GM19351 (cell line): ENCODE measurements at regions not wholly inside any gene's neighbourhood (a gene's known extent, or its start where the extent isn't known, plus 50 kb on each side); places are given as distances from the start of the nearest gene placed in this dataset.

ENCODE experiments used
- ATAC-seq: cut with Tn5 transposase; IDR thresholded peaks from one replicate; pipeline ENCODE4 v1.9.1; 2021; ENCODE audit warnings: mild to moderate bottlenecking, moderate library complexity; ENCODE audit not compliant: unreplicated experiment

DNA sequence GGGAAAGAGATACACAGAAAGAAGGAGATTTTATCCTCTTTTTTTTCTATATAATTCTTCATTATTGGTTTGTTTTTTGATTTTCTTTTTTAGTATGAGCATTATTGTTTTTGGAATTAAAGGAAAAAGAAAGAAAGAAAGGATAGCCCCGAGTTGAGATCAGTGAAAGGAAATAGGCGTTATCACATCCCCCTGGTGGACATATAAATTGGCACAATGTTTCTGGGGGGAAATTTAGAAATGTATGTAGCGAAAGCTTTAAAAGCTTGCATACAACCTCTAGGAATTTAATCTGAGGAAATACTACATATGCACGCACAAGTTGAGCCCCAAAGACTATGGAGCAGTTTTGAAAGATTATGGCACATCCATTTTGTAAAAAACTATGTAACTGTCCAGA lies 226.3 kb upstream of the LDB2 start:
- ATAC-seq, result no peak

DNA sequence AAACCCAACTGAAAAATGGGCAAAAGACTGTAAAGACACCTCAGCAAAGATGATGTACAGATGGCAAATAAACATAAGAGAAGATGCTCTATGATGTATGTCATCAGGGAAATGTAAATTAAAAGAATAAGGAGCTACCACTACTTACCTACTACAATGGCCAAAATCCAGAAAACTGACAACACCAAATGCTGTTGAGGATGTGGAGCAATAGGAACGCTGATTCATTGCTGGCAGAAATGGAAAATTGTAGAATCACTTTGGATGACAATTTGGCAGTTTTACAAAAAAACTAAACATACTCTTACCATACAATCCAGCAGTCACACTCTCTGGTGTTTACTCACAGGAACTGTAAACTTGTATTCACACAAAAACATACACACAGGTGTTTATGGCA lies 222.3 kb upstream of the LDB2 start:
- ATAC-seq, result no peak

DNA sequence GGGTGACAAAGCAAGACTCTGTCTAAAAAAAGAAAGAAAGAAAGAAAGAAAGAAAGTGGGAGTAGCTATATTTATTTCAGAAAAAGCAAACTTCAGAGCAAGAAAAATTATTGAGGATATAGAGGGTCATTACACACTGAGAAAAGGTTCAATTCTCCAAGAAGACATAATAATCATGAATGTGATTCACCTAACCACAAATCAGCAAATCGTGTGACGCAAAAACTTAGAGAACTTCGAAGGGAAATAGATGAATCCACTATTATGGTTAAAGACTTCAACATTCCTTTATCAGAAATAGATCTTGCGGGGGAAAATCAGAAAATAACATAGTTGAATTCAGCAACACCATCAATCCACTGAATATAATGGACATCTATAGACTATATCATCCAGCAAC lies 219.3 kb upstream of the LDB2 start:
- no peak for ATAC-seq

DNA sequence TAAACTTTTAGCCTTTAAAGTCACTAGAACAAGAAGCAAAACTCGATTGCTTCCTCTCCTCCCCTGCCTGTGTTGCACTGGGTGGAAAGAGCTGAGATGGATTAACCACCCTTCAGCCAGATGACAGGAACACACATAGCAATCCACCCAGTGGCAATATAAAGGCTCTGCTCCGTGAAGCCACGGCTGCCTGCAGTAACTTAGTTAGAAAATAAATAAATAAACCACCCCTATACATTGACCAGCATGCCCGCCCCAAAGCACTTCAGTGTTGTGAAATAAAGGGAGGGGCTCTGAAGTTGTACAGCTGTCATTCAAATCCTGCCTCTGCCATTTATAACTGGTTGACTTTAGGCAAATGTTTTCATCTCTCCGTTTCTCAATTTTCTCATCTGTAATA lies 217.1 kb upstream of the LDB2 start:
- no peak for ATAC-seq

DNA sequence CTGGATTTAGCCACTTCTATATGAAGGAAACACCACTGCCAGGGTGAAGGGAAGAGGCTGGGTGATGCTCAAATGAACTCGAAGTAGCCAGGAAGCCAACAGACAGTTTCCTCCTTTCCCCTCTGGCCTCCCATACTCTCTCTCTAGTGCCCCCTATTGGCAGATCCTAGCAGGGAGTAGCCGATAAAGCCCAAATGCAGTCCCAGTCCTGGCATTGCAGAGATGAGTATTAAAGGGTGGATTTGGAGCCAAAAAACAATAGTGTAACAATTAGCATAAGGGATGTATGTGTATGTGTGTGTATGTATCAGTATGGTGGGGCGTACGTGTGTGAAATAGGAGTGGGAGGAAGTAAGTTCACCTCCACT lies 213.8 kb upstream of the LDB2 start:
- no peak for ATAC-seq

DNA sequence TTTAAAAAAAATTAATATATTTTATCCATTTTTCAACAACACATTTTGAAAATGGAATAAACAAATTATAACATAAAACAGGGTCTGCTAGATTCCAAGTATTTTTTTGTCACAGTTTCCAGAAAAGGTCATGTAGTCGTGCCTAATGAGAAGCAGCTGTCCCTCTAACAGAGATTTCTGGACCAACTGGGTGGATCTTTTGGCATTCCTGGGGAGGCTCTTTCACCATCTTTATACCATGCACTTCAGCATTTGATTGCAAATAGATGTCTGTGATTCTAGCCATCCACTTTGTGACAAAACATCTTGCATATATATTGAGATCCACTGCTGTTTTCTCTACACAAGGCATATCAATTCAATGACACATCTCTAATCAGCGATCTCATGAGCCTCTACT lies 210.7 kb upstream of the LDB2 start:
- ATAC-seq, result no peak

DNA sequence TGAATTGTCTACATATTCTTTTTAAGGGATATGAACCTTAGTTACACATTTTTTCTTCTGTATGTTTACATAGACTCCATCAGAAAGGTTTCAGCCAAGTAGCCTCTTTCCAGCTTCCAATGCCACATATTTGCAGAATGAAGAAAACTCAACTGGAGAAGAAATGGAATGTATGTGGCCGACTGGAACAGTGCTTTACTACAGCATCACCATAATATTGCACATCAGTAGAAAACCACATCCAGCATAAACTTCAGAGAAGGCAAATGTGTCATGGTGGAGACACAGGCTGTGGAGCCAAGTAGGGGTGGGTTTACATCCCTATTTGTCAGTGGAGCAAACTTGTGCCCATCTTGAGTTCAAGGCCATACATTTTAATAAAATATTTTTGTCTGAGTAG lies 204.8 kb upstream of the LDB2 start:
- ATAC-seq, result no peak

DNA sequence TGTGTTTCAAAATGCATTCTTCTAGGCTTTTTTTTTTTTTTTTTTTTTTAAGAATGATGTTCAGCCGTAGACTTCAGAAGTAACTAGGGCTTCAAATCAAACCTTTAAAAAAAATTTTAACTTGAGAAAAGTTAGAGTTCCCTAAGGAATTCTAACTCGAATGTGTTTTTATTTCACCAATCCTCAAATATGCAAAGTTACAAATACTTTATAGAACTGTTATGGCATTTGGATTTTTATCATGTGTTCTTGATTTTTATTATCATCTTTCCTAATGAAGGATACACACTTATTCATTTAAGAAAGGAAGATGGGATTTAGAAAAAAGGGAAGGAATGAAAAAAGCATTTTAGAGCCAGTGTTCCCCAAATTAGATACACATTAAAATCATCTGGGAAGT lies 200.6 kb upstream of the LDB2 start:
- ATAC-seq, result no peak

DNA sequence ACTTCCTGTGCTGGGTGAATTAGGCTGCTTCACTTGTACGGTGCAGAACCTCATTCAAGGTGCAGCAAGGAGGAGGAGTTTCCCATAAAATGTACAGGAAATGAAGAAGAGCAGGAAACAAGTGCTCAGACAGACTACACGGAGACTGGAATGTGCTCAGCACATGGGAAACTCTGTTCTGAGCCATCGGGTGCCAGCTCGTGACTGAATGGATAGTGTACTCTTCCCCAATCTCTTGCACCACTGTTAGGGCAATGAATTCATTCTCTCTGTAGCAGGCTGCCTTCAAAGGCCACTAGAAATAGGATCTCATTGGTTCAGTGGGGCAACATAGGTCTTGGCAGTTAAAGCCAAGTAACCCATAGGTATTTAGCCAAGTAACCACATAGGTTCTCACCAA lies 200.0 kb upstream of the LDB2 start:
- ATAC-seq, result no peak

DNA sequence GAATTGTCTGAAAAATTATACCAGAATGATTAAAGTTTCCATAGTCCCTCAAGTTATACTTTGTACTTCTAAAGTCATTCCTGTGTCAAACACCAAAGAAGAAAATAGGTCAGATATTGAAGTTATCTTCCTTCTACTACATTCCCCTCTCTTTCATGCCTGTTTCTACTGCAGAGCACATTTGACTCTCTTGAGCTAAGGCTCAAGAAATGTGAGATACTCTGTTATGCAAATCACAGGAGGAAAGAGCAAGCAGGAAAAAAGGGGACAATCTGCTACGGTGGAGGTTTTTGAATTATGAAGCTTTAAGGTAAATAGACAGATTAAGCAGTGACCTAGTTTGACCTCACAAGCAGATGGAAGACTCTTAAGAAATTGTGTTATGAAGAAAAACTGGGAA lies 198.9 kb upstream of the LDB2 start:
- no peak for ATAC-seq

DNA sequence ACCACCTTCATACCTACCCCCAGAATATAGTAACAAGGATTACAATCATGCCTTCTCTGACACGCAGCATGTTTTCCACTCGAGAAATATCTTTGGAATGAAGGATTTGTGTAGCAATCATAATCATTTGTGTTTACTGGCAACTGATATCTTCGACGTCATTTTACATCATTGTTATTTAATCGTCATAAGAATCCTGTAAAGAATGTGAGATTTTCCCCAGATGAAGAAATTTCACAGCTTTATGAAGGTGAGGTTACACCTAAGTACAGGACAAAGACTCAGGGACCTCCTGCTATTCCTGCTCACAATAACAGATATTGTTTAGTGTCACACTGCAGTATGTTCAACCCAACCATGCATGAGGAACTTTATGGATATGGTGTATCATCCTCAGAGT lies 198.2 kb upstream of the LDB2 start:
- ATAC-seq, result no peak

DNA sequence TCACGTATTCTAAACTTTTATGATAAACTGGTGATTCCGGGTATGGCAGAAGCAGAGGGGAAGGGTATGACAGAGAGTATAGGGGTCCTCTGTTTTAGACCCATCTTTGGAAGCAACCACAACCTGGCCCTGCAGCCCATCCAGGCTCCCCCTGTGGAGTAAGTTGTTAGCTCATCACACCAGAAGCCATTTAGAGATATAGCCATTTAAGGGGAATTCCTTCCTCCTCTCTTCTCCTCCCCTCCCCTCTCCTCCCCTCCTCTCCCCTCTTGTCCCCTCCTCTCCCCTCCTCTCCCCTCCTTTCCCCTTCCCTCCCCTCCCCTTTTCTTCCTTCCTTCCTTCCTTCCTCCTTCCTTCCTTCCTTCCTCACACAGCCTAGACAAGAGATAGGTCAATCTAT lies 197.3 kb upstream of the LDB2 start:
- no peak for ATAC-seq

DNA sequence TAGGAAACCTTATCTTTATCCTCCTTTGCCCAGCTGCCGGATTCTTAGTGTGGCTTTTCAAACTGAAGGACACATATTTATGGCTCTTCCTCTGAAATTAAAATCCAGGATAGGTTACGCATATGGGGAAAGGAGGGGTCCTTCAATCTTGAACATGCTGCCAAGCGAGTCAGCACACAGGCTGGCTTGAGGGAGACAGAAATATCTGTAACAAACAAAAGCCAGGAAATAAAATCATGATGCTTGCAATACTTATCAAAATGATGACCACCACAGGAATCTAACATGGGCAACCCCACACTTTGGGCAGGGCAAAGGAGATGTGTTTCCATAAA lies 196.4 kb upstream of the LDB2 start:
- ATAC-seq, result no peak

DNA sequence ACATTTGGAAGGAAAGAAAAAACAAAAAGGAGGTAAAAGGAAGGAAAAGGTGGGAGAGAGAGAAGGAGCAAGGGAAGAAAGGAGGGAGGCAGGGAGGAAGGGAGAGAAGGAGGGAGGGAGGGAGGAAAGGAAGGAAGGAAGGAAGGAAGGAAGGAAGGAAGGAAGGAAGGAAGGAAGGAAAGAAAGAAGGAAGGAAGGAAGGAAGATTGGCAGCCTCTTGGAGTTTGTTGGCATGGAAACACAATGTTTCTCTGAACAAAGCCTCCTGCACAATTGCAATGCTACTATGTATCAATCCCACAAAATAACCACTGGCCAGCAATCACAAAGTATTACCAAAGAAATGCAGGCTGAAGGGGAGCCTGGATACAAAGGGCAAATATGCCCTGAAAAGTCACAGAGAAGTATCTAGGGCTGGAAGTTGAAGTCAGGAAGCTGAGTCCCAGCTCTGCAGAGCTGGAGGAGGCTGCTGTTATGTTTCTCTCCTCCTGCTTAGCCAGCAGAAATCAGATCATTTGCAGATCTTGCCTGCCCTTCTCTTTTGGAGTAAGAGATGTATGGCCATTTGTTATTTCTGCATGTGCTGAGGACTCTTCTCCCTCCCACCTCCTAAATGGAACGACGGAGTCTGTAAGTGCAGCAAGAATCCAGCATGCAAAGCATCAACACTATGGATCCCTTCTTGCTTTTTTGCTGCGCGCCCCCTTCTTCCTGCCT lies 195.9 kb upstream of the LDB2 start:
- no peak for ATAC-seq

DNA sequence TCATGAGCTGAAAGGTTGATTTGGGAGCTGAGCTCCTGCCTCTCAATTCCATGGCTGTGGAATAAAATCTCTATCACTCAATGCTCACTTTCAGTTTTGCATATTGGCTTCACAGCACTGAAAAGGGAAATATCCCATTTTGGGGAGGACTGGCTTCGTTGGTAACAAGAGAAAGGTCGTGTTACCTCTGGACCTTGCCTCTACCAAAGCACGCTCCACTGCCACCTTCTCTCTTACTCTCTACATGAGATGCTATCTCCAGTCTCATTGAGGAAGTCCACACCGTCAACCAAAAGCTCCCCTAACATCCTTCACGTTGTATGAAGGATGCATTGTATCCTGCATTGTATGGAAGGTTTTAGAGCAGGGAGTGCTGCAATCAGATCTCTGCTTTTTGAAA lies 195.0 kb upstream of the LDB2 start:
- ATAC-seq, result no peak

DNA sequence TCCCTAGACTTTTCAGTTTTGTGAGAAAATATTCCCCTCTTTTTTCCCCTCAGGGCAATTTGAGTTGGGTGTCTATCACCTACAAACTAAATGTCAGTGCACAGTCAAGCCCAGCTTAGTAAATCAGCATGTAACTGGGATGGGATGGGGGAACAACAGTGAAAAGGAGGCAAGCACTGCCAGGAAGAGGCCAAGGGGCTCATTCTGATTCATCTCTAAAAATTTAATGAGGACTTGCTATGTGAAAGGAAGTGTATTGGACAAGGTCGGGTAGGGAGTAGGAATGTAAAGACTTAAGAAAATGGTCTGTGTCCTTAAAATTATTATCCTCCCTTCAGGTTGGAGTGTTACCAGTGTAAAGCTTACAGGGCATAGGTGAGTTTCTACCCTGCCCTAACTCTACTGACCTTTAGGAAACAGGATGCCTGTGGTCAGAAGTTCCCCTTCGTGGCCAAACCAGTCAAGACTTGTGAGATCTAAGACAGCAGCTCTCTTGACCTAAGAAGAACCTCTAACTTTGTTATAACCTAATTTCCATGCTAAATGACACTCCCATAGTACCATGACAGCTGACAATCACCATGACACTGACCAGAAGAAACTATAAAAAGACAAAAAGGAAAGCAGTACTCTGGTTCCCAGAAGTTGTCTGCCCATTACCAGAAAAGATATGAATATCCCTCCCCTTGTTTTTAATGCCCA lies 194.4 kb upstream of the LDB2 start:
- peak; percentile 82 for ATAC-seq

DNA sequence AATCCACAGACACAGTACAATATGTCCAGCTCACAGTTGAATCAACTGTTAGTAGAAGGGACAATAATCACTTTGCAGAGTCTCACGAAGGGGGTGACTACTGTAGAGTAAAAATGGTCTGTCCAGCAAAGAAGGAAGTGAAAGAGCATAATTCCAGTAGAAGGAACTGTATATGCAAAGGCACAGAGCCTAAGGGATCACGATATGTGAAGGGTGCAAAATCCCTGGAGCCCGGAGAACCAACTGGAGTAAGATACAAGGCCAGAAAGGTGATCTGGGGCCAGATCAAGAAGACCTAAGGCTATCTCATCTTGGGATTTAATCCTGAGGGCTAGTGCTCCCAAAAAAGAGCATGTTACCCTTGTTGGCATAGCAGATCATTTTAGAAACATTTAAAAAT lies 192.7 kb upstream of the LDB2 start:
- no peak for ATAC-seq

DNA sequence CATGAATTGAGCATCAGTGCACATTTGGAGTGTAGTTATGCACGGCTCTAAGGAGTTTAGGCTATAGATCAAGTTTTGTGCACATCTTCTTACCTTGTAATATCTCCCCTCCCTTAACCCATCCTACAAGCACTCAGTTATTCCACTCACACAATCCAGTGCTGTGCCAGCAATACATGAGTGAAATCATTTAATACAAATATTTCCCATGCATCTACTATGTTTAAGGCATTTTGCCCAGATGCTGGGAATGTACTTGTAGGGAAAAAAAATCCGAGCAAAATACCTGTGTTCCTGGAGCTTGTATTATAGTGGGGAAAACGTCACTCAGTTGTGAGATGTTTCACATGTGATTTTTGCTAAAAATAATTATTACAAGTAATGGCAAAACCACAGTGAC lies 191.6 kb upstream of the LDB2 start:
- ATAC-seq, result no peak

DNA sequence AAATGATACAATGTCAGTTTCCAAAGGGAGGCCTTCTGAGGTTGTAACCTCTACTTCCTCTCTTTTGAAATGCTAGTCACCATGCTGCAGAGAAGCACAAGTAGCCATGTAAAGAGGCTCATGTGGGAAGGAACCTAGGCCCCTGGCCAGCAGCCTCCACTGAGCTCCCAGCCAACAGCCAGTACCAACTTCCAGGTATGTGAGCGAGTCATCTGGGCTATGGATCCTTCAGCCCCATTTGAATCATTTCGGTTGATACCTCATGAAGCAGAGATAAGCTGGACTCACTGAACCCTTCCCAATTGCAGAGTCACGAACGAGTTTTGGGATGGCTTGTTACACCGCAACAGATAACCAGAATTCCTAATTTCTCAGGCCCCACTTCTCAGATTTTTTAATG lies 187.0 kb upstream of the LDB2 start:
- no peak for ATAC-seq

DNA sequence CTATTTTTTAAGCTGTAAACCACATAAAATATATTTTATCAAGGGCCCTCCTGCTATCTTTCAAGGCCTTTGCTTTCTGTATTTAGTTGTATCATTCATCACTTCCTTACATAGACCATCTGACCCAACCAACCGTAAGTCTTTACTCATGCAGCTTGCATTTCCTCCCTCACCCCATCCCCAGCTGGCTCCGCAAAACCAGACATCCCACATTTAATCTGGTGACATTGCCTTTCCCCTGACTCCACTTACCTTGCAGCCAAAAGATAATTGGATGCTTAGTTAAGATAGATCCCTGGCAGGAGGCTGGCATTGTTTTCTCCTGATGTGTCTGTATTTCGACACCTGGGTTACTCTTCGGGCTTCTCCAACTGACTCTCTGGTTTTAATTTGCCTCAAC lies 183.7 kb upstream of the LDB2 start:
- ATAC-seq, result no peak

DNA sequence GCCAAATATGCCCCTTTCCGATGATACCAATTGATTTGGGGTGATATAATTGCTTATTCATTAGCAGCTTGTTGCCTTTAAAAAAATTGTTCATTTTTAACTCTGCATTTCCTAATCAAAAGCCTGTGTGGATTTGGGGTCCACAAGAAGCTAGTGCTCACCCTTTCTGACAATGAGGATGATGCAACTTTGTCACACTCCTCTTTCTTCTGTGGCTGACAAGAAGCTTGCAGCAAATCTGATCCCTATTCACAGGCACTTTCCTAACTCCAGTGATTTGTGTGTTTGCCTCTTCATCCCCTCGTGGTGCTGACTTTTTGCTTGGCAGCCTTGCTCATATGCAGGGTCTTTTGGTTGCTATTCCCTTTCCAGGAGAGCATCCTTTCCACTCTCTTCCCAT lies 182.7 kb upstream of the LDB2 start:
- ATAC-seq, result no peak

DNA sequence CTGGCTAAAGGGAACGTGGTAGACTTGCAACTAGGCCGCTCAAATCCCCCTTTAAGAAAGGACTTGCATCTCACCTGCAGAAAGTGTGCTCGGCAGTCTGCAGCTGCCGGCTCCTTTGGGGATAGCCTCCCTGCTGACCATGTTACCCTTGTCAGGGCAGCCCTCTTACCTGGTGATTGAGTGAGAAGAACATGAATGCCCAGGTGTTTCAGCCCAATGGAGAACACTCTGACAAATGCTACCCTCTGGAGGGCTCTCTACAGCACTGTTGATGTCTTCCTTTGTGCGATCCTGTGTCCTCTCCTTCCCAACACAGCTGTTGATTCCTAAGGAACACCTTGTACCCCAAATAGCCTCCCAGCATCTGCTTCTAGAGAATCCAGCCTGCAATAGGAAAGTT lies 178.7 kb upstream of the LDB2 start:
- no peak for ATAC-seq

DNA sequence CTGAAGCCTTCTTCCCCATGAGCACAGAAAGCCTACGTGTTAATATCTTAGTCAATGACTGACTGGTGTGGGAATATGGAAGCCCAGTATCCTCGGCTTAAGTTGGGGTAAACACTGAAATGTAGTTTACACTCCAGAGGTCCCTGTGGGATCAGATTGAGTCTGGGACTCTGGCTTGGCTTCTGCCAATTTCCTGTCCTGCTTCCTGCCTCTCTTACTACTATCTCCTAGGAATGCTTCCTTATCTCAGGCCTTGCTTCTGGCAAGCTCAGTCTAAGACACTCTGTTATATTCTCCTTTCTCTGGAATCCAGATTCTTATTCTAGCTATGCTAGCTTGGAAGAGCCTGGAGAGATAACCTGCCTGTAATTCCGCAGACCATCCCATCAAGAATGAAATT lies 174.0 kb upstream of the LDB2 start:
- ATAC-seq, result no peak
